Ovary (tissue), 3 donors: ENCODE measurements at regions not wholly inside any gene's neighbourhood (a gene's known extent, or its start where the extent isn't known, plus 50 kb on each side); places are given as distances from the start of the nearest gene placed in this dataset.

Source experiments
- CTCF ChIP-seq, 3 donors: fragments of 450-650 bp in 2 of 3; fragments of 200-600 bp in 1 of 3; IDR thresholded peaks; one replicate each; pipeline versions ENCODE4 v1.5.1 to v1.8.0; 2016 to 2022; ENCODE audit warnings: antibody characterized with exemption in 3 of 3, mild to moderate bottlenecking in 1 of 3
- POLR2A ChIP-seq: fragments of 450-650 bp; IDR thresholded peaks from one replicate; pipeline ENCODE4 v1.6.1; 2017; ENCODE audit warnings: antibody characterized with exemption, mild to moderate bottlenecking, moderate library complexity
- donor health status: DM: no; HTN: no; CAD: no.

DNA sequence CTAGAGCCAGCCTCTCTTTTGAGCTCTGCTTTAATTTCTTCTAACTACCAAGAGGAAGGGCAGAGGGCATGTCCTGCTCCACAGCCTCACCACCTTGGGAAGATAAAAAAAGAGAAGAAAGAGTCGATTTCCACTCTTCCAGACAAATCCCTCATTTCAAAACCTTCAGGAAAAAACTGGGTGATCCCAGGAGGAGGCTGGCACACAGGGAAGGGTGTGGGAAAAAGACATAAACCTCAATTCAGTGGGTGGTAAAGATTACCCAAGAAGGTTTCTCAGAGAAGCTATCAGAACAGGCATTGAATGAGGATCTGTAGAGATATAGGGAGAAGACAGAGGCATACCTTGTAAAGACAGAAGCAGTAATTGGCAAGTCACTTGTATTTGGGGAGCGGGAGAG is 79.9 kb upstream of the CRHR1 start:
- TF ChIP-seq CTCF (IDR thresholded peaks at IDR 0.05) (no peak), POLR2A (no peak)
